Gastrocnemius medialis (tissue), 4 donors: ENCODE measurements at regions not wholly inside any gene's neighbourhood (a gene's known extent, or its start where the extent isn't known, plus 50 kb on each side); places are given as distances from the start of the nearest gene placed in this dataset.

Experiments used
- ATAC-seq, 2 donors: fragments of 150-250 bp; one replicate each; pipeline ENCODE4 v1.9.1; 2016
- DNase-seq, 2 donors: peaks; one replicate each; pipeline ENCODE4 v3.0.0-alpha.2; 2019
- H3K27ac ChIP-seq, 4 donors: fragments of 200-600 bp; sonication (generic); 1 replicate in 1 of 4; 2 replicates in 3 of 4; pipeline ENCODE4 v1.5.1; 2016 to 2018; ENCODE audit warnings: mild to moderate bottlenecking in 2 of 4, moderate library complexity in 1 of 4
- H3K27me3 ChIP-seq, 3 donors: fragments of 200-600 bp; sonication (generic) in 2 of 3; 1 replicate in 1 of 3; 2 replicates in 2 of 3; pipeline versions ENCODE4 v1.5.1 to v1.6.0; 2016 to 2019; ENCODE audit warnings: mild to moderate bottlenecking in 1 of 3, moderate library complexity in 1 of 3
- H3K36me3 ChIP-seq, 2 donors: fragments of 200-600 bp; sonication (generic) in 1 of 2; one replicate each; pipeline ENCODE4 v1.5.1; 2017 to 2018
- H3K4me1 ChIP-seq, 2 donors: fragments of 200-600 bp; sonication (generic) in 1 of 2; one replicate each; pipeline ENCODE4 v1.5.1; 2016 to 2017; ENCODE audit warnings: mild to moderate bottlenecking in 2 of 2
- H3K4me3 ChIP-seq, 4 donors: fragments of 200-600 bp; sonication (generic) in 3 of 4; 1 replicate in 1 of 4; 2 replicates in 3 of 4; pipeline ENCODE4 v1.5.1; 2016 to 2019; ENCODE audit warnings: mild to moderate bottlenecking in 2 of 4
- H3K9me3 ChIP-seq, 3 donors: fragments of 200-600 bp; sonication (generic) in 2 of 3; 1 replicate in 1 of 3; 2 replicates in 2 of 3; pipeline ENCODE4 v1.5.1; 2016 to 2019
- CTCF ChIP-seq, 5 experiments: fragments of 450-650 bp in 3 of 5; fragments of 200-600 bp in 2 of 5; sonication (generic) in 2 of 5; IDR thresholded peaks in 4 of 5; conservative IDR thresholded peaks in 1 of 5; 1 replicate in 4 of 5; 2 replicates in 1 of 5; pipeline ENCODE4 v1.5.1; 2016 to 2019; ENCODE audit warnings: antibody characterized with exemption in 5 of 5, mild to moderate bottlenecking in 3 of 5, moderate library complexity in 3 of 5
- POLR2A ChIP-seq, 2 donors: fragments of 450-650 bp; IDR thresholded peaks; one replicate each; pipeline ENCODE4 v1.6.1; 2017; ENCODE audit warnings: antibody characterized with exemption in 2 of 2, mild to moderate bottlenecking in 2 of 2, moderate library complexity in 2 of 2
- in situ Hi-C, 4 donors: fragments of 200-750 bp; cut with MboI; loops; one replicate each; pipeline versions ENCODE4 v1.15.0 to v1.8.0; 2017; ENCODE audit warnings: low sequenced_read_pairs in 4 of 4
- intact Hi-C: fragments of 100-400 bp; cut with DNase I; formaldehyde crosslinking; loops from one replicate; pipeline ENCODE4 v1.15.1; 2023; ENCODE audit warnings: low total_unique reads

GRCh38 chr10:88120599-88121333 lies 257.3 kb downstream of the PTEN start:
- Histone ChIP-seq H3K27ac (no peak overlapping the region), H3K4me3 (no peak overlapping the region), H3K4me1 (no peaks in the 10 kb centered on the region), H3K9me3 (no peaks in the 10 kb centered on the region), H3K36me3 (no peaks in the 10 kb centered on the region), H3K27me3 (no peaks in the 10 kb centered on the region)
- in situ Hi-C loops (loop anchor here in 1 of 4 donors (25.0 kb wide), 1 partner anchor 258 kb away; the partner anchor contains the start of genes KLLN and PTEN), intact Hi-C loops (no loop called here)
- no peak for ATAC-seq
- TF ChIP-seq POLR2A (IDR thresholded peaks at IDR 0.05) (no peak), CTCF (IDR thresholded peaks at IDR 0.05 in 4 of 5, conservative IDR thresholded peaks at IDR 0.05 in 1 of 5) (no peak)
- no peak for DNase-seq

GRCh38 chr10:88121361-88121760 lies 257.9 kb downstream of the PTEN start:
- in situ Hi-C loops, result loop anchor here in 1 of 4 donors (25.0 kb wide), 1 partner anchor 259 kb away; the partner anchor contains the start of genes KLLN and PTEN
- H3K36me3 ChIP-seq, result no peaks in the 10 kb centered on the region
- no peak overlapping the region for H3K27ac ChIP-seq
- DNase-seq, result no peak
- no peak for ATAC-seq
- H3K4me3 ChIP-seq, result no peak overlapping the region
- H3K27me3 ChIP-seq, result no peaks in the 10 kb centered on the region
- TF ChIP-seq CTCF (IDR thresholded peaks at IDR 0.05 in 4 of 5, conservative IDR thresholded peaks at IDR 0.05 in 1 of 5) (no peak), POLR2A (IDR thresholded peaks at IDR 0.05) (no peak)
- H3K9me3 ChIP-seq, result no peaks in the 10 kb centered on the region
- intact Hi-C loops, result no loop called here
- H3K4me1 ChIP-seq, result no peaks in the 10 kb centered on the region

- Histone ChIP-seq H3K4me3 (no peak overlapping the region), H3K27ac (no peak overlapping the region), H3K9me3 (no peaks in the 10 kb centered on the region), H3K27me3 (no peaks in the 10 kb centered on the region), H3K4me1 (peaks cover 0 to 3% of the 10 kb centered on the region in 2 donors), H3K36me3 (no peaks in the 10 kb centered on the region)
- no peak for TF ChIP-seq POLR2A (IDR thresholded peaks at IDR 0.05)
- TF ChIP-seq CTCF (IDR thresholded peaks at IDR 0.05 in 4 of 5, conservative IDR thresholded peaks at IDR 0.05 in 1 of 5), result no peak
- in situ Hi-C loops, result loop anchor here in 1 of 4 donors (25.0 kb wide), 1 partner anchor 260 kb away; the partner anchor contains the start of genes KLLN and PTEN
- intact Hi-C loops, result no loop called here
- ATAC-seq (no peak), DNase-seq (no peak)
Observed at GRCh38 chr10:88122145-88122544, 258.7 kb downstream of the PTEN start.

- Histone ChIP-seq H3K9me3 (no peaks in the 10 kb centered on the region), H3K36me3 (no peaks in the 10 kb centered on the region), H3K27me3 (no peaks in the 10 kb centered on the region), H3K4me1 (peaks cover 0 to 5% of the 10 kb centered on the region in 2 donors), H3K4me3 (no peak overlapping the region), H3K27ac (no peak overlapping the region)
- TF ChIP-seq POLR2A (IDR thresholded peaks at IDR 0.05), result no peak
- no peak for TF ChIP-seq CTCF (IDR thresholded peaks at IDR 0.05 in 4 of 5, conservative IDR thresholded peaks at IDR 0.05 in 1 of 5)
- in situ Hi-C loops, result loop anchor here in 1 of 4 donors (25.0 kb wide), 1 partner anchor 260 kb away; the partner anchor contains the start of genes KLLN and PTEN
- intact Hi-C loops, result no loop called here
- ATAC-seq, result no peak
- no peak for DNase-seq
Observed at GRCh38 chr10:88122576-88122975, 259.2 kb downstream of the PTEN start.
